H1 (cell line): ENCODE measurements at regions not wholly inside any gene's neighbourhood (a gene's known extent, or its start where the extent isn't known, plus 50 kb on each side); places are given as distances from the start of the nearest gene placed in this dataset.

Experiments
- BCL11A ChIP-seq, 2 experiments: IDR thresholded peaks; one replicate each; pipeline ENCODE4 v1.6.1; 2011; ENCODE audit warnings: low read depth in 2 of 2, low read length in 2 of 2, mild to moderate bottlenecking in 2 of 2
- CBX8 ChIP-seq: fragments of 300-800, 300-1000 bp; sonication (generic); IDR thresholded peaks from 2 replicates; pipeline ENCODE4 v1.7.1; 2016; ENCODE audit warnings: low read depth, low read length, borderline replicate concordance
- CHD2 ChIP-seq: IDR thresholded peaks from 2 replicates; pipeline ENCODE4 v1.6.1; 2012; ENCODE audit warnings: low read length, improper control_type of control experiment
- GABPA ChIP-seq: IDR thresholded peaks from 2 replicates; pipeline ENCODE4 v1.6.1; 2011; ENCODE audit warnings: mild to moderate bottlenecking, low read length, moderate library complexity, borderline replicate concordance; ENCODE audit not compliant: insufficient read depth
- JUND ChIP-seq: IDR thresholded peaks from 2 replicates; pipeline ENCODE4 v1.6.1; 2011; ENCODE audit warnings: mild to moderate bottlenecking, improper control_type of control experiment, low read length
- KDM4A ChIP-seq: IDR thresholded peaks from one replicate; pipeline ENCODE4 v1.7.1; 2012; ENCODE audit warnings: low read depth, mild to moderate bottlenecking, moderate library complexity, low read length, inconsistent platforms; ENCODE audit not compliant: severe bottlenecking
- NANOG ChIP-seq: IDR thresholded peaks from 2 replicates; pipeline ENCODE4 v1.6.1; 2011; ENCODE audit warnings: low read length, low read depth, mild to moderate bottlenecking, inconsistent platforms; ENCODE audit not compliant: insufficient read depth, poor library complexity, severe bottlenecking
- PHF8 ChIP-seq: fragments of 200-600 bp; sonication (generic); conservative IDR thresholded peaks from 2 replicates; pipeline ENCODE4 v1.7.1; 2012; ENCODE audit warnings: low read depth, mild to moderate bottlenecking, inconsistent platforms, low read length, moderate library complexity
- POLR2AphosphoS5 ChIP-seq: IDR thresholded peaks from 2 replicates; pipeline ENCODE4 v1.6.1; 2011; ENCODE audit warnings: low read depth, low read length
- RAD21 ChIP-seq, 2 experiments: IDR thresholded peaks in 1 of 2; conservative IDR thresholded peaks in 1 of 2; 2 replicates each; pipeline ENCODE4 v1.6.1; 2011; ENCODE audit warnings: low read depth in 2 of 2, low read length in 2 of 2, improper control_type of control experiment in 1 of 2, inconsistent platforms in 1 of 2, mild to moderate bottlenecking in 1 of 2, moderate library complexity in 1 of 2
- TEAD4 ChIP-seq: IDR thresholded peaks from 2 replicates; pipeline ENCODE4 v1.6.1; 2012; ENCODE audit warnings: low read depth, low read length, inconsistent platforms, mixed read lengths
- TF ChIP-seq, protein P1 (sequence below): fragments of 300-600 bp; sonication (generic); IDR thresholded peaks from 2 replicates; pipeline ENCODE4 v1.7.1; 2012; ENCODE audit warnings: low read length, moderate library complexity, mild to moderate bottlenecking, inconsistent platforms; ENCODE audit not compliant: insufficient replicate concordance

DNA sequence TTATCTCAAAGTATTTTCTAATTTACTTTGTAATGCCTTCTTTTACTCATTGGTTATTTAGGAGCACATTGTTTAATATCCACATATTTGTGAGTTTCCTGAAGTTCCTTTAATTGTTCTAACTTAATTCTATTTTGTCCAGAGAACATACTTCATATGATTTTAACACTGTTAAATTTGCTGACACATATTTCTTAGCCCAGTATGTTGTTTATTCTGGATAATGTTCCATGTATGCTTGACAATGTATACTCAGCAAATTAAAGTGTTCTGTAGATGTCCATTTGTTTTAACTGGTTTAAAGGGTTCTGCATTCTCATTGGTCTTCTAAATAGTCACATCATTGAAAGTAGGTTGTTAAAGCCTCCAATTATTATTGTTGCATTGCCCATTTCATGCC is 643.7 kb upstream of the NR5A2 start (continued):
- TF ChIP-seq, protein P1, sequence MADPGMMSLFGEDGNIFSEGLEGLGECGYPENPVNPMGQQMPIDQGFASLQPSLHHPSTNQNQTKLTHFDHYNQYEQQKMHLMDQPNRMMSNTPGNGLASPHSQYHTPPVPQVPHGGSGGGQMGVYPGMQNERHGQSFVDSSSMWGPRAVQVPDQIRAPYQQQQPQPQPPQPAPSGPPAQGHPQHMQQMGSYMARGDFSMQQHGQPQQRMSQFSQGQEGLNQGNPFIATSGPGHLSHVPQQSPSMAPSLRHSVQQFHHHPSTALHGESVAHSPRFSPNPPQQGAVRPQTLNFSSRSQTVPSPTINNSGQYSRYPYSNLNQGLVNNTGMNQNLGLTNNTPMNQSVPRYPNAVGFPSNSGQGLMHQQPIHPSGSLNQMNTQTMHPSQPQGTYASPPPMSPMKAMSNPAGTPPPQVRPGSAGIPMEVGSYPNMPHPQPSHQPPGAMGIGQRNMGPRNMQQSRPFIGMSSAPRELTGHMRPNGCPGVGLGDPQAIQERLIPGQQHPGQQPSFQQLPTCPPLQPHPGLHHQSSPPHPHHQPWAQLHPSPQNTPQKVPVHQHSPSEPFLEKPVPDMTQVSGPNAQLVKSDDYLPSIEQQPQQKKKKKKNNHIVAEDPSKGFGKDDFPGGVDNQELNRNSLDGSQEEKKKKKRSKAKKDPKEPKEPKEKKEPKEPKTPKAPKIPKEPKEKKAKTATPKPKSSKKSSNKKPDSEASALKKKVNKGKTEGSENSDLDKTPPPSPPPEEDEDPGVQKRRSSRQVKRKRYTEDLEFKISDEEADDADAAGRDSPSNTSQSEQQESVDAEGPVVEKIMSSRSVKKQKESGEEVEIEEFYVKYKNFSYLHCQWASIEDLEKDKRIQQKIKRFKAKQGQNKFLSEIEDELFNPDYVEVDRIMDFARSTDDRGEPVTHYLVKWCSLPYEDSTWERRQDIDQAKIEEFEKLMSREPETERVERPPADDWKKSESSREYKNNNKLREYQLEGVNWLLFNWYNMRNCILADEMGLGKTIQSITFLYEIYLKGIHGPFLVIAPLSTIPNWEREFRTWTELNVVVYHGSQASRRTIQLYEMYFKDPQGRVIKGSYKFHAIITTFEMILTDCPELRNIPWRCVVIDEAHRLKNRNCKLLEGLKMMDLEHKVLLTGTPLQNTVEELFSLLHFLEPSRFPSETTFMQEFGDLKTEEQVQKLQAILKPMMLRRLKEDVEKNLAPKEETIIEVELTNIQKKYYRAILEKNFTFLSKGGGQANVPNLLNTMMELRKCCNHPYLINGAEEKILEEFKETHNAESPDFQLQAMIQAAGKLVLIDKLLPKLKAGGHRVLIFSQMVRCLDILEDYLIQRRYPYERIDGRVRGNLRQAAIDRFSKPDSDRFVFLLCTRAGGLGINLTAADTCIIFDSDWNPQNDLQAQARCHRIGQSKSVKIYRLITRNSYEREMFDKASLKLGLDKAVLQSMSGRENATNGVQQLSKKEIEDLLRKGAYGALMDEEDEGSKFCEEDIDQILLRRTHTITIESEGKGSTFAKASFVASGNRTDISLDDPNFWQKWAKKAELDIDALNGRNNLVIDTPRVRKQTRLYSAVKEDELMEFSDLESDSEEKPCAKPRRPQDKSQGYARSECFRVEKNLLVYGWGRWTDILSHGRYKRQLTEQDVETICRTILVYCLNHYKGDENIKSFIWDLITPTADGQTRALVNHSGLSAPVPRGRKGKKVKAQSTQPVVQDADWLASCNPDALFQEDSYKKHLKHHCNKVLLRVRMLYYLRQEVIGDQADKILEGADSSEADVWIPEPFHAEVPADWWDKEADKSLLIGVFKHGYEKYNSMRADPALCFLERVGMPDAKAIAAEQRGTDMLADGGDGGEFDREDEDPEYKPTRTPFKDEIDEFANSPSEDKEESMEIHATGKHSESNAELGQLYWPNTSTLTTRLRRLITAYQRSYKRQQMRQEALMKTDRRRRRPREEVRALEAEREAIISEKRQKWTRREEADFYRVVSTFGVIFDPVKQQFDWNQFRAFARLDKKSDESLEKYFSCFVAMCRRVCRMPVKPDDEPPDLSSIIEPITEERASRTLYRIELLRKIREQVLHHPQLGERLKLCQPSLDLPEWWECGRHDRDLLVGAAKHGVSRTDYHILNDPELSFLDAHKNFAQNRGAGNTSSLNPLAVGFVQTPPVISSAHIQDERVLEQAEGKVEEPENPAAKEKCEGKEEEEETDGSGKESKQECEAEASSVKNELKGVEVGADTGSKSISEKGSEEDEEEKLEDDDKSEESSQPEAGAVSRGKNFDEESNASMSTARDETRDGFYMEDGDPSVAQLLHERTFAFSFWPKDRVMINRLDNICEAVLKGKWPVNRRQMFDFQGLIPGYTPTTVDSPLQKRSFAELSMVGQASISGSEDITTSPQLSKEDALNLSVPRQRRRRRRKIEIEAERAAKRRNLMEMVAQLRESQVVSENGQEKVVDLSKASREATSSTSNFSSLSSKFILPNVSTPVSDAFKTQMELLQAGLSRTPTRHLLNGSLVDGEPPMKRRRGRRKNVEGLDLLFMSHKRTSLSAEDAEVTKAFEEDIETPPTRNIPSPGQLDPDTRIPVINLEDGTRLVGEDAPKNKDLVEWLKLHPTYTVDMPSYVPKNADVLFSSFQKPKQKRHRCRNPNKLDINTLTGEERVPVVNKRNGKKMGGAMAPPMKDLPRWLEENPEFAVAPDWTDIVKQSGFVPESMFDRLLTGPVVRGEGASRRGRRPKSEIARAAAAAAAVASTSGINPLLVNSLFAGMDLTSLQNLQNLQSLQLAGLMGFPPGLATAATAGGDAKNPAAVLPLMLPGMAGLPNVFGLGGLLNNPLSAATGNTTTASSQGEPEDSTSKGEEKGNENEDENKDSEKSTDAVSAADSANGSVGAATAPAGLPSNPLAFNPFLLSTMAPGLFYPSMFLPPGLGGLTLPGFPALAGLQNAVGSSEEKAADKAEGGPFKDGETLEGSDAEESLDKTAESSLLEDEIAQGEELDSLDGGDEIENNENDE, result no peak
- no peak for TF ChIP-seq POLR2AphosphoS5
- TF ChIP-seq KDM4A, result no peak
- no peak for TF ChIP-seq BCL11A (IDR thresholded peaks at IDR 0.05; ENCODE audit: low read depth in 2 of 2, low read length in 2 of 2)
- TF ChIP-seq NANOG, result no peak
- TF ChIP-seq TEAD4, result no peak
- no peak for TF ChIP-seq GABPA
- TF ChIP-seq CBX8, result no peak
- no peak for TF ChIP-seq CHD2
- no peak for TF ChIP-seq JUND
- no peak for TF ChIP-seq PHF8
- no peak for TF ChIP-seq RAD21 (IDR thresholded peaks at IDR 0.05 in 1 of 2, conservative IDR thresholded peaks at IDR 0.05 in 1 of 2; ENCODE audit: low read depth in 2 of 2, low read length in 2 of 2)
